Neuronal stem cell (in vitro differentiated cells): ENCODE measurements at regions not wholly inside any gene's neighbourhood (a gene's known extent, or its start where the extent isn't known, plus 50 kb on each side); places are given as distances from the start of the nearest gene placed in this dataset.

Experiments
- DNase-seq: peaks from one replicate; pipeline ENCODE4 v3.0.0-alpha.2; 2013; ENCODE audit warnings: low spot score
- H2AFZ ChIP-seq: one replicate; pipeline ENCODE4 v1.6.1; 2013; ENCODE audit warnings: mild to moderate bottlenecking, low read length, inconsistent platforms
- H2AK5ac ChIP-seq: 2 replicates; pipeline ENCODE4 v1.6.1; 2013; ENCODE audit warnings: low read depth, mild to moderate bottlenecking, inconsistent platforms, low read length, moderate library complexity, mixed read lengths
- H2BK120ac ChIP-seq: 2 replicates; pipeline ENCODE4 v1.6.1; 2013; ENCODE audit warnings: low read depth, mild to moderate bottlenecking, inconsistent platforms, low read length, moderate library complexity, mixed read lengths
- H2BK12ac ChIP-seq: one replicate; pipeline ENCODE4 v1.6.1; 2013; ENCODE audit warnings: low read length, inconsistent platforms
- H2BK15ac ChIP-seq: 2 replicates; pipeline ENCODE4 v1.6.1; 2013; ENCODE audit warnings: mild to moderate bottlenecking, low read length, inconsistent platforms, mixed read lengths
- H2BK5ac ChIP-seq: one replicate; pipeline ENCODE4 v1.6.1; 2013; ENCODE audit warnings: inconsistent platforms, mild to moderate bottlenecking, low read length, moderate library complexity
- H3K14ac ChIP-seq: one replicate; pipeline ENCODE4 v1.6.1; 2013; ENCODE audit warnings: low read length, inconsistent platforms
- H3K18ac ChIP-seq: 2 replicates; pipeline ENCODE4 v1.6.1; 2013; ENCODE audit warnings: low read length, inconsistent platforms
- H3K23ac ChIP-seq: 2 replicates; pipeline ENCODE4 v1.6.1; 2013; ENCODE audit warnings: low read depth, mild to moderate bottlenecking, mixed read lengths, low read length, inconsistent platforms; ENCODE audit not compliant: poor library complexity
- H3K27ac ChIP-seq: replicated peaks from 3 replicates; pipeline ENCODE4 v1.5.1; 2013; ENCODE audit warnings: low read length, inconsistent platforms
- H3K27me3 ChIP-seq, 3 experiments: 2 replicates each; pipeline ENCODE4 v1.6.1; 2013; ENCODE audit warnings: low read length in 3 of 3, mild to moderate bottlenecking in 2 of 3, inconsistent platforms in 1 of 3, low read depth in 1 of 3, mixed read lengths in 1 of 3, moderate library complexity in 1 of 3; ENCODE audit not compliant: control insufficient read depth in 3 of 3, insufficient read depth in 3 of 3
- H3K36me3 ChIP-seq, 2 donors: replicated peaks in 1 of 2; 2 replicates each; pipeline ENCODE4 v1.6.1; 2013; ENCODE audit warnings: low read length in 2 of 2; ENCODE audit not compliant: control insufficient read depth in 2 of 2, insufficient read depth in 2 of 2
- H3K4ac ChIP-seq: 2 replicates; pipeline ENCODE4 v1.6.1; 2013; ENCODE audit warnings: inconsistent platforms, mild to moderate bottlenecking, low read length, moderate library complexity
- H3K4me1 ChIP-seq, 2 donors: 1 replicate in 1 of 2; 2 replicates in 1 of 2; pipeline ENCODE4 v1.6.1; 2013; ENCODE audit warnings: low read length in 2 of 2, low read depth in 1 of 2; ENCODE audit not compliant: control insufficient read depth in 2 of 2, insufficient read depth in 1 of 2
- H3K4me2 ChIP-seq: one replicate; pipeline ENCODE4 v1.6.1; 2013; ENCODE audit warnings: mild to moderate bottlenecking, low read length, inconsistent platforms; ENCODE audit not compliant: insufficient read depth, poor library complexity, severe bottlenecking
- H3K4me3 ChIP-seq, 2 donors: 2 replicates each; pipeline ENCODE4 v1.5.1; 2013; ENCODE audit warnings: low read length in 2 of 2, mild to moderate bottlenecking in 2 of 2, inconsistent platforms in 1 of 2, moderate library complexity in 1 of 2
- H3K79me1 ChIP-seq: one replicate; pipeline ENCODE4 v1.6.1; 2013; ENCODE audit warnings: low read depth, mild to moderate bottlenecking, inconsistent platforms, low read length, moderate library complexity
- H3K9ac ChIP-seq: one replicate; pipeline ENCODE4 v1.6.1; 2013; ENCODE audit warnings: mild to moderate bottlenecking, low read depth, low read length, inconsistent platforms; ENCODE audit not compliant: poor library complexity
- H3K9me3 ChIP-seq, 2 donors: replicated peaks in 1 of 2; 2 replicates each; pipeline versions ENCODE3 to v1.6.1; 2013; ENCODE audit warnings: low read length in 2 of 2, mild to moderate bottlenecking in 2 of 2, inconsistent platforms in 1 of 2, low read depth in 1 of 2, mixed read lengths in 1 of 2, moderate library complexity in 1 of 2; ENCODE audit not compliant: control insufficient read depth in 2 of 2, insufficient read depth in 1 of 2
- H4K8ac ChIP-seq: one replicate; pipeline ENCODE4 v1.6.1; 2013; ENCODE audit warnings: low read depth, mild to moderate bottlenecking, inconsistent platforms, low read length, moderate library complexity
- H4K91ac ChIP-seq: one replicate; pipeline ENCODE4 v1.6.1; 2013; ENCODE audit warnings: low read length, low read depth, mild to moderate bottlenecking, inconsistent platforms; ENCODE audit not compliant: poor library complexity
- WGBS, 2 donors: extraction: QIAGEN DNeasy Blood & Tissue Kit; methylation state at CpG; one replicate each; pipeline ENCODE4 v1.1.7; 2013; ENCODE audit warnings: missing lambda C conversion rate in 2 of 2, mixed read lengths in 1 of 2; ENCODE audit not compliant: insufficient read length in 2 of 2, insufficient replicate concordance in 1 of 2; ENCODE audit errors: extremely low coverage in 2 of 2; 5-methylcytosine and 5-hydroxymethylcytosine counted together

- no peak for DNase-seq
- no peak overlapping the region for H2BK15ac ChIP-seq
- no peak overlapping the region for H2BK5ac ChIP-seq
- no peak overlapping the region for H3K27ac ChIP-seq
- H3K4ac ChIP-seq = no peak overlapping the region
- H4K8ac ChIP-seq = no peak overlapping the region
- no peaks in the 10 kb centered on the region for H3K4me1 ChIP-seq
- peaks cover 4 to 12% of the 10 kb centered on the region in 2 donors for H3K9me3 ChIP-seq
- H4K91ac ChIP-seq = no peak overlapping the region
- no peak overlapping the region for H2AK5ac ChIP-seq
- H3K18ac ChIP-seq = no peak overlapping the region
- no peak overlapping the region for H3K4me2 ChIP-seq
- no CpG with 5 or more reads among the region's 3 CpGs for WGBS, 2 donors
- H3K36me3 ChIP-seq = no peaks in the 10 kb centered on the region
- no peak overlapping the region for H2BK120ac ChIP-seq
- H3K14ac ChIP-seq = no peak overlapping the region
- H2AFZ ChIP-seq = no peak overlapping the region
- no peaks in the 10 kb centered on the region for H3K27me3 ChIP-seq
- no peaks in the 10 kb centered on the region for H3K79me1 ChIP-seq
- H3K23ac ChIP-seq = no peak overlapping the region
- no peak overlapping the region for H3K9ac ChIP-seq
- H3K4me3 ChIP-seq = no peak overlapping the region
- no peak overlapping the region for H2BK12ac ChIP-seq
Measured at GRCh38 chr10:4046030-4046429, 261.0 kb upstream of the KLF6 start.

- Histone ChIP-seq H2BK15ac (no peak overlapping the region), H2BK12ac (no peak overlapping the region), H3K4me1 (no peaks in the 10 kb centered on the region), H3K14ac (no peak overlapping the region), H3K23ac (no peak overlapping the region), H4K91ac (no peak overlapping the region), H3K27ac (no peak overlapping the region), H3K18ac (no peak overlapping the region), H2AFZ (no peak overlapping the region), H4K8ac (no peak overlapping the region), H3K9ac (no peak overlapping the region), H2AK5ac (no peak overlapping the region), H2BK5ac (no peak overlapping the region), H3K79me1 (no peaks in the 10 kb centered on the region), H3K36me3 (no peaks in the 10 kb centered on the region), H3K4me3 (no peak overlapping the region), H3K4me2 (no peak overlapping the region), H3K27me3 (no peaks in the 10 kb centered on the region), H3K9me3 (peaks cover 4 to 12% of the 10 kb centered on the region in 2 donors), H2BK120ac (no peak overlapping the region), H3K4ac (no peak overlapping the region)
- DNase-seq = no peak
- WGBS, 2 donors = no CpG with 5 or more reads among the region's 7 CpGs
Measured at GRCh38 chr10:4043897-4044665, 259.1 kb upstream of the KLF6 start.

GRCh38 chr10:4041635-4042034 lies 256.6 kb upstream of the KLF6 start:
- H3K27me3 ChIP-seq = no peaks in the 10 kb centered on the region
- H3K4me3 ChIP-seq = no peak overlapping the region
- no peak overlapping the region for H2BK12ac ChIP-seq
- H4K8ac ChIP-seq = no peak overlapping the region
- H3K4ac ChIP-seq = no peak overlapping the region
- no peak overlapping the region for H3K27ac ChIP-seq
- H2BK5ac ChIP-seq = no peak overlapping the region
- DNase-seq = no peak
- no CpG with 5 or more reads among the region's 5 CpGs for WGBS, 2 donors
- no peak overlapping the region for H2AFZ ChIP-seq
- H3K9me3 ChIP-seq = peaks cover 4 to 12% of the 10 kb centered on the region in 2 donors
- H3K14ac ChIP-seq = no peak overlapping the region
- H2AK5ac ChIP-seq = no peak overlapping the region
- no peak overlapping the region for H3K23ac ChIP-seq
- no peaks in the 10 kb centered on the region for H3K36me3 ChIP-seq
- no peak overlapping the region for H2BK120ac ChIP-seq
- no peak overlapping the region for H3K4me2 ChIP-seq
- H2BK15ac ChIP-seq = no peak overlapping the region
- H4K91ac ChIP-seq = no peak overlapping the region
- H3K9ac ChIP-seq = no peak overlapping the region
- H3K4me1 ChIP-seq = no peaks in the 10 kb centered on the region
- no peak overlapping the region for H3K18ac ChIP-seq
- no peaks in the 10 kb centered on the region for H3K79me1 ChIP-seq

- H3K79me1 ChIP-seq = no peaks in the 10 kb centered on the region
- H3K23ac ChIP-seq = no peak overlapping the region
- no peak overlapping the region for H3K4ac ChIP-seq
- H2AFZ ChIP-seq = no peak overlapping the region
- no peaks in the 10 kb centered on the region for H3K36me3 ChIP-seq
- no peak overlapping the region for H3K9ac ChIP-seq
- no peak overlapping the region for H2AK5ac ChIP-seq
- H3K14ac ChIP-seq = no peak overlapping the region
- no peak overlapping the region for H4K8ac ChIP-seq
- H3K18ac ChIP-seq = no peak overlapping the region
- H3K4me3 ChIP-seq = no peak overlapping the region
- no peak overlapping the region for H2BK120ac ChIP-seq
- no peaks in the 10 kb centered on the region for H3K27me3 ChIP-seq
- H3K9me3 ChIP-seq = peaks cover 4 to 12% of the 10 kb centered on the region in 2 donors
- no peak overlapping the region for H2BK15ac ChIP-seq
- no peak overlapping the region for H2BK12ac ChIP-seq
- no peak overlapping the region for H4K91ac ChIP-seq
- no peak overlapping the region for H2BK5ac ChIP-seq
- no peak overlapping the region for H3K4me2 ChIP-seq
- no CpG with 5 or more reads among the region's 4 CpGs for WGBS, 2 donors
- H3K27ac ChIP-seq = no peak overlapping the region
- no peaks in the 10 kb centered on the region for H3K4me1 ChIP-seq
- no peak for DNase-seq
Measured at GRCh38 chr10:4038000-4038399, 253.0 kb upstream of the KLF6 start.
